Activated naive CD4-positive, alpha-beta T cell treated with anti-CD3 and anti-CD28 coated beads, Interleukin-2, amount 50 U/mL, for 16 hours (primary cell): ENCODE measurements at regions not wholly inside any gene's neighbourhood (a gene's known extent, or its start where the extent isn't known, plus 50 kb on each side); places are given as distances from the start of the nearest gene placed in this dataset.

Experiments
- DNase-seq: peaks from one replicate; pipeline ENCODE4 v3.0.0-alpha.2; 2020

DNA sequence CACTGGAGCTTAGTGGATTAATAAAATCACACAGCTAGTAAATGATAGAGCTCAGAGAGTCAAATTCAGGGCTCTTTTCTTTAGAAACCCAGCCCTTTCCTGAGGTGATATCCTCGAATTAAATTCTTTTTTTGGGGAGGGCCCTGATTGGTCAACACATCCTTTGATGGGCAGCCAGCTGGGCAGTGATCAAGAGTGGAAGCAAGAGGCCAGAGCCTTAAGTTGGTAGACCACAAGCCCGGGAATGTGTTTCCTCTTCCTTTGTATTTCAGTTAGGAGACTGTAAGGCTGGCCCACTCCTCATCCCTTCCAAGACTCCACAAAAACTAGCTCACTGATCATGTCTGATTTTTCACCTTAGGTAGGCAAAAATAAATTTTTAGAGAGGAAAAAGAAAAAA lies 640.5 kb downstream of the DHX35 start:
- no peak for DNase-seq

DNA sequence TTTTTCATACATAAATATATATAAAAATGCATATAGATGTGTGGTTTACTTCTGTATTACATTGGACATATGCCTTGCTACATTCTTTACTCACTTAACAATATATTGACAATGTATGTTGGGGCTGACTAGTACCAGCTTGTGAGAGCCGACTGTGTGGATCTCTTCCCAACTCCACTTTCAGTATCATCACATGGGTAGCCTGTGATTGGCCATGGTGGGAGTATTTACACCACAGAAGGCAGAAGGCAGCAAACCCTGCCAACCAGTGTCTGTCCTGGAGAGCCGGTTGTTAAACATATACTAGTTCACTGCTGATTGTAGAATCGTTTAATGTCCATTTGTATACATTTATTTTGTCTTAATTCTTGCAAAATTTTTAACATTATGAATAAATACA lies 638.7 kb downstream of the DHX35 start:
- DNase-seq, result no peak

DNA sequence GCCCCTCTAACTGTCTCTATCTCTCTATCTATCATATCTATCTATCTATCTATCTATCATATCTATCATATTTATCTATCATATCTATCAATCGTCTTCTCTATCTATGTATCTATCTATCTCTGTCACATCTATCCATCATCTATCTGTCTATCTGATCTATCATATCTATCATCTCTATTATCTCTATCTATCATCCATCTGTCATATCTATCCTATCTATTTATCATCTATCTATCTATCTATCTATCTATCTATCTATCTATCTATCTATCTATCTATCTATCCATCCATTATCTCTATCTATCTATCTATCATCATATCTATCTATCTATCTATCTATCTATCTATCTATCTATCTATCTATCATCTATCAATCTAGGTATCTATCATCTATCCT lies 638.0 kb downstream of the DHX35 start:
- DNase-seq, result no peak

DNA sequence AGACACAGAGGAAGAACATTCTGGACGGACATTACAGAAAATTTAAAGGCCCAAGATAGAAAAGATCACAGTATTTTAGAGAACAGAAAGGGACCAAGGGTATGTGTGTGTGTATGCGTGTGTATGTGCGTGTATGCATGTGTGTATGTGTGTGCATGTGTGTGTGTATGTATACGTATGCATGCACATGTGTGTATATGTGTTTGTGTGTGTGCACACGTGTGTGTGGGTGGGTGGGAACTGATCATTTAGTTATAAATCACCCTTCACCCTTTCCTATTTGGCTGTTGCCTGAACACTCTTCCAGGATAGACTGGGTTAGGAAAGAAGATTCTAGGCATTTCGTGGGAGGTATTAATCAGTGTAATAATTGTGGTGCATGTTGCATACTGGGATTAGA lies 634.4 kb downstream of the DHX35 start:
- DNase-seq, result no peak

DNA sequence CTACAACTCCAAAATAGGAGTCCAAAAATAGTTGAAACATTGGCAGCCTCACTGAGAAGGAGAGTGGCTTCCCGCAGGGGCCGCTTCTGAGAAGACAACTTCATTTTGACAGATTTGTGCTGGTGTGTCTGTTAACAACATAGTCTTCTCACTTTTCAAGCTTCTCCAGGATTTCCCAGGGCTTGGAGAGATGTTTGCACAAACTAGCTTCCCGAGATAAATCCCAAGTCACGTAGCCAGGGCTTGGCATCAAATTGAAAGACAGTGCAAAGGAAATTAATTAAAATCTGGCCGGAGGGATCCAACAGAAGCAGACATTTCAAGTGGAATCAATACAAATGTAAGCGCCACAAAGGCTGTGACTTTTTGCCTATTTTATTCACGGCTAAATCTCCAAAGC lies 630.2 kb downstream of the DHX35 start:
- no peak for DNase-seq

DNA sequence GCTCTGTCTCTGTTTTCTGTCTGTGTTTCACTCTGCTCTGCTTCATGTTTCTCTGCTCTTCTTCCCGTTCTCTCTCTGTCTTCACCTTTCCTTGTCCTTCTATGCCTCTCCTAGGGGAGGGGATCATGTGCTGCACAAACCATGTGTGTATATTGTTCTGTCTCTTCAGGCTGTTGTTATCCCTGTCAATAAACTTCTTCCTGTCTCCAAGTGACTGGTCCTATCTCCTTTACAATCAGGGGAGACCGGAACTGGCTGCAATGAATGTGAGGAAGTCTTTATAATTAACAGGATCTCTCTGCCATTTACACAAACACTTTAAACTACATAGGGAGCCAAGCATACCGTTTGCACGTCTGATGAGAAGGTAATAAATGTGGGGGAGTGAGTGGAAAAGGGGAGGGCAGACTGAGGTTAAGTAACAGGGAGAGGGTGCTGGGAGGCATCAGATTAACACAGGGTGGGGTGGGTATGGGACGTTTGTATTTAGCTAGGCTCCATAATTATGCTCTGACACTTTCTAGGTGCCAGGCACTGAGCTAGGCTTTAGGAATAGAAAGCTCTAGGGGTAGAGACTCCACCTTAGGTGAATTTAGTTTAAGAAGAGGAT lies 626.1 kb downstream of the DHX35 start:
- DNase-seq, result no peak

DNA sequence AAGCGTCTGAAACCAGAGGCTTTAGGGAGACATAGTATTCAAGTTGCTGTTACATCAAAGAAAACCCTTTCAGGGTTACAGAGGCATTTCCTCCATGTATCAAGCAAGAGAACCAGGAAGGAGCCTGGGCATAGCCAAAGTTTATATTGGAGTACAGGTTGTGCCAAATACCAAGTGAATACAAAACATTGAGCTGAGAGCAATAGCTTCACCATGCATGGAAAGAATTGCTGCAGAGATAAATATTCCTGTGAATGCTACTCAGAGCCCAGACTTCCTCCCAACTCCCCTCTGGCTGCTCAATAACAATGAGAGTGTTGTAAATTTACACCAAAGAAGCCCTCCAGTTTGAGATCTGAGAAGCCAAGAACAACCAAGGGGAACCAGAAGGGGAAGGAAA lies 618.9 kb downstream of the DHX35 start:
- DNase-seq, result no peak

DNA sequence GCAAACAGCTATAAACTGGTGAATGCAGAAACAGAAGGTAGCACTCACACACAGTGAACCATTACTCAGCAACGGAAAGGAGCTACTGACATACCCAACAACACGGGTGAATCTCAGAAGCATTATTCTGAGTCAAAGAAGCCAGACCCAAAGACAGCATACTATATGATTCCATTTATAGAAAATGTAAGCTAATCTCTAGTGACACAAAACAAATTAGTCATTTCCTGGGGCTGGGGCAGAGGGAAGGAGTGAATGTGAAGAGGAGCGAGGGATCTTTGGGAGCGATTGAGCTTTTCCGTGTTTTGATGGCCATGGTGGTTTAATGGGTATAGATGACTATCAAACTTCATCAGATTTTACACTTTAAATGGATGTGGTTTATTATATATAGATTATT lies 614.6 kb downstream of the DHX35 start:
- no peak for DNase-seq

DNA sequence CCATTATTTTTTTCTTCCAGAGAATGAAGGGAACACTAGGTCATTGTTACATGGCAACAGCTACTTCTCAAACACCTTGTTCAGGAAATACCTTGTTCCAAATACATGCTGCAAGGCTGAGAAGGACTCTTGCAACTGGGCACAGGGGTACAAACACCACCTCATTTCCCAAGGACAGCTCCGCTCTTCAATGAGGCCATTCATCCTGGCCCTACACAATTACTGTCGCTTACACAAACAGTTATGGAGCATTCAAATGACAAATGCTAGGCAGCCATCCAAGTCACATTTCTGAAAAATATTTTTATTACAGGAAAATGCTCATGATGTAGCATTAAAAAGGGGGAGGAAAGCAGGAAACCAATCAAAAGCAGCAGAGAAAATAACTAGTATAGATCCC lies 611.9 kb downstream of the DHX35 start:
- no peak for DNase-seq

DNA sequence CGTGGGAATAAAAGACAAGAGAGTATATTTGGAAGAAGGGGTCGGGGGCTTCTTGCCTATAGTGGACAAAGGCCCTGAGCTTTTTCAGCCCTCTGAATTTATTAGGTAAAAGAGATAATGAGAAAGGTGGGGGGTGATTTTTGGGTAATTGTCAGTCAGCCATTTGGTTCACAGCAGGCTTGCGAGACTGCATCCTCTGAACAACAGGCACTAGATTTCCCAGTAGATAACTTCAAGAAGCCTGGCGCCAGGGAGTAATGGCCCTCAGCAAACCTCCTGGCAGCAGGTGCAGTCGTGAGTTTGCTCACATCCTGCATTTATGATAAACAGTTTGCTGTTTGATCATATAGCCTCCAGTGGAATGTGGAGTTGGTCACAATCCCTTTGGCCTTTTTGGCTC lies 609.0 kb downstream of the DHX35 start:
- no peak for DNase-seq

DNA sequence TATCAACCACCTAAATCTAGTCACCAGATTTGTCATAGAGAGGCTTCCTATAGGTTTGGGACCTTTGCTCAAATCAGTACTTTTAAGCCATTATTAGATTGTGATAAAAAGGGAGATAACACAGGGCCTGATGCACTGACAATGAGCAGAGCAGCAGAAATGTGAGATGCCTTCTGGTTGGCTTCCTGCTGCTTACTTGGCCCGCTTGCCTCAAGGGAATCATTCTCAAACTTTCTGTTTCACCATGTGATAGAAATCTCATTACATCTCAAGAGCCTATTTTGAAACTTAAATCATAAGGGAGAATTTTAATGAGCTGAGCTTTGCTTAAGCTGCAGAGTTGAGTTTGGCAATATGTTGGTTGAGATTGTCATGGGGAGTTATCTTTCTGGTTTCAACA lies 606.0 kb downstream of the DHX35 start:
- DNase-seq, result no peak

DNA sequence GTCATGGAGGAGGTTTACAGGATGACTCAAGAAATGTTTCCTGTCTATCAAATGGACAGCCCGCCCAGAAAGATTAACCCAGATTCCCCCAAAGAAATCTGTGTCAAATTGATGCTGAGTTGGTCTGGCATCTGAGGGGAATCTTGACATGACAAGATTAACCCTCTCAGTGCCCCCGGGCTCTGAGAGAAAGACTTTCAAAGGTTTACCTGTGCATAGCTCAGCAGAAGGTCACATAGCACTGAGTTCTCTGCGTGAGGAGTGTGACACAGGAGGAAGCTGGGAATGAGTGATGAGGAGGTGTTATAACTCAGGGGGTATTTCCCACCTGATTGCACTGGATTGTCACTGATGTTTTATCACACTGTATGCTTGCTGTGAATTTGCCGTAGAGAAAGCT lies 601.2 kb downstream of the DHX35 start:
- no peak for DNase-seq

DNA sequence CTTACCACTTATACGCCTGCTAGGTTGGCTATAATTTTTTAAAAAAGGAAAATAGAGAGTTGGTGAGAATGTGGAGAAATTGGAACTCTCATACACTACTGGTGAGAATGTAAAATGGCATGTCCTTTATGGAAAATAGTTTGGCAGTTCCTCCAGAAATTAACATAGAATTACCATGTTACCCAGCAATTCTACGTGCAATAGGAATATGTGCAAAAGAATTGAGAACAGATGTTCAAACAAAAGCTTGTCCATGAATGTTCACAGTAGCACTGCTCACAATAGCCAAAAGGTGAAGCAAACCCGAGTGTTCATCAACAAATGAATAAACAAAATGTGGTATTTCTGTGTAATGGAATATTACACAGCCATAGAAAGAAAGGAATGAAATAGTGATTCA lies 592.2 kb downstream of the DHX35 start:
- DNase-seq, result no peak

DNA sequence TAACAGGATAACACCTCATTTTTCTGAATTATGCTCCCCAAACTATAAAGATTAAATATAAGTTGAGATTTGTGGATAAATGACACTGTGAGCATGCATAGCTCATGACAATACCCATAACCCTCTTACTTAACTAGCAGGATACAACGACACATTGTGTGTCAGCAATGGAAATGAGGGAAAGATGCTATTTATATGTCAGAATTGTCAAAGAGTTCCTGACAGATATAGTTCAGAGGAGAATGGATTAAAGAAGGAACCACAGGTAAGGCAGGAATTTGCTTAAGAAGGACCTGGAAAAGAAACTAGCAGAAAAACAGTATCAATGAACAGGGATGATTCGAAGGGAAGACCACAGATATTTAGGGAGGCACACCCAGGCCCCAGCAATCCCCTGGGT lies 591.0 kb downstream of the DHX35 start:
- DNase-seq, result no peak

DNA sequence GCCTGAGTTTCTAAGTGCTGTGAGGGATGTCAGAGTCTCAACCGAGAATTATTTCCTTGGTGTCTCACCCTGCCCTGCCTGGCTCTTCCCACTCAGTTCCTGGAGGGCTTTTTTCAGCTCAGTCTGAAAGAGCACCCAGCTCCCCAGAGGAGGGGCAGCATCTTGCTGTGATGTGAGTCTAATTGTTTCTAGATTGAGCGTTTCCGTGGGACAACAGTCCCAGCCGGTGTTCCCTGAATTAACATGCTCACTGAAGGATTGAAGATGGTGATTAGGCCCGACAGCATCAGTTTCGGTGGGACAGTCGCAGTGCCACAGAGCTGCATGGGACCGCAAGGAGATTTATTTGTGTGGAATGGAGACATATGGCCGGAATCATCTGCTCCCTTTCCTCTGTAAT lies 587.6 kb downstream of the DHX35 start:
- no peak for DNase-seq

DNA sequence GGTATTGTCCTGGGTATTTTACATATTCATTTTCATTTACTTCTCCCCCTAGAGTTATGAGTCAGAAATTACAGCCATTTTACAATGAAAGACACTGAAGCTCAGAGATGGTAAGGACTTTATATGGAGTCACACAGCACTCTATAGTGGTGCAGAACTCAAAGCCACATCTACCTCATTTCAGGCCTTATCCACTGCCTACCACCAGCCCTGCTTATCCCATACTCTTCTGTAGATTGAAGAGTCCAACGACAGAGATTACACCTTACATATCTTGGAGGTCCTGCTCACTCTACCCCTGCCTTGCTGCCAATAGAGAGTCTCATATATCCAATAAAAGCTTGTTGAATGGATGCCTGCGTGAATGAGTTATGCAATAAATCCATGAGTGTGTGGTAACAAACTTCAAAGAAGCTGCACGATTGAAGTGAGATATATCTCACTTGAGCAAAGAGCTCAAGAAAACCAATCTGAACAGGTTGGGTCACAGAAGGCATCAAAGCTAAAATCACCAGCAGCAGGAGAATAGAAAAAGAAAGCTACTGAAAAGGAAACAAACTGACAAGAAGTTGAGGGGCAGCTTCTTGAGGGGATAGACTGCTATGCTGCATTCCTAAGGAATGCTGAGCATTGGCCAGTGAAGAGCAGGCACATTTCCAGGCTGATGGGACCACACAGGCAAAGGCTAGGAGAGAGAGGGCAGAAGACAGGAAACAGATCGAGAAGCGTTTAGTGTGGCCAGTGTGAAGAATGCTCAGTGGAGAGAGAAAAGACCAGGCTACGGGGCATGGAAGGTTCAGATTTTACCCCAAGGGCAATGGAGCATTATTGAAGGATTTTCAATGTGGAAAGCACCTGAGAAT lies 585.6 kb downstream of the DHX35 start:
- no peak for DNase-seq

DNA sequence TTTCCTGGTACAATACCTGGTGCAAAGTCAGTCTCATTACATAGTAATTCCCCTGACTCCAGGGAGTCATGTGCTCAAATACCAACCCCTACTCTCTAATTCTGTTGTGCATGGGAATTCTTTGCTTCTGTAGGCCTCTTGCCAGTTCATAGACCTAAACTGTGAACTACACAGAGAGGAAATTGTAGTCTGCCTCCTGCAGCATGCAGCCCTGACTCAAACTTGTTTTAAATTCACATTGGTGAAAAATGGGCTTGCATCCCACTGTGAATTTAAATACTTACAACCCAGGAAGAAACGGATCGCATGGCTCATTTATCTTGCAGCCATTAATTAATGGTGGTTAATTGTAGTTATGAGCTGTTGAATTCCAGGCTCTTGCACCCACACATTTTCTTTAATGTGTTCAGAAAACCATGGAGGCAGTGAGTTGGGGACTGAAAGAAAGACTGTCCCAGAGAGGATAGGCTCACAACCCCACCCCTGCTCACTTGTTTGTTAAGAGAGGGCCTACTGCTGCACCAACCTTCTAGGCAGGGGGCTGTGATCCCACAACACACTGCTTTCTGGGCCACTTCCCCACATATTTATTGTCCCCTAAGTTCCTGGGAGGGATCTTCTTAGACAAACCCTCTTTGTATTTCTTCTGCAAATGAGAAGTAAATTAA lies 579.1 kb downstream of the DHX35 start:
- no peak for DNase-seq

DNA sequence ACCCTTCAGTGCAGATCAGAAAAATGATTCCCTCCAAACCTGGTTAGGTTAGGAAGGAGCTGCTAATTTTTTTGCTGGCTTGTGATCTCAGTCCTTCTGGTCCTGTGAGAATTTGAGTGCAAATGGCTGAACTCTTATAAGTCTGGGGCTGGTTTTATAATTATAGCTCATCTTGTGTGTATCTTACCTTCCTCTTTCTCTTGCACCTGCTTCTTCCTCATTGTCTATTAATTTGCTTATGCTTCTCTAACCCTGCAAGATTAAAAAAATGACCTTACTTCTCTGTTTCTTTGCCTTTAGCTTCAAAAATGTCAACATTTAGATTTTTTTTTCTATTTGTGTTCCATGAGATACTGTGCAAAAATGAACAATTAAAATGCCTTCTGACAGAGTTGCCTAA lies 576.2 kb downstream of the DHX35 start:
- DNase-seq, result no peak

DNA sequence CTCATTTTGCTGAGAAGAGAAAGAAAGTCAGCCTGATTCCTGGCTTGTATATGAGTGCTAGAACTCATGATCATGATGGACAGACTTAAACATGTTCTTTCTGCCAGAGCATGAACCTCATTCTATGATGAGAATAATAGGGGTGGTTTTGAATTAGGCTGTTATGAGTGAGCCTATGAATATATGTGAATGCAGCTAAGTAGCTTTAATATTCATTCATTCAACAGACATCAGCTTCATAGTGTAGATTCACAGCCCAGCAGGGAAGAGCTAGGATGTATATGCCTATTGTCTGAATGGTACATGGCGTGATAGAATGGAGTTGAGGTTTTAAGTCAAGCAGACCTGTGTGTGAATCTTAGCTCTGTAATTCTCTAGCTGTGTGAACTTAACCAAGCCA lies 573.2 kb downstream of the DHX35 start:
- no peak for DNase-seq

DNA sequence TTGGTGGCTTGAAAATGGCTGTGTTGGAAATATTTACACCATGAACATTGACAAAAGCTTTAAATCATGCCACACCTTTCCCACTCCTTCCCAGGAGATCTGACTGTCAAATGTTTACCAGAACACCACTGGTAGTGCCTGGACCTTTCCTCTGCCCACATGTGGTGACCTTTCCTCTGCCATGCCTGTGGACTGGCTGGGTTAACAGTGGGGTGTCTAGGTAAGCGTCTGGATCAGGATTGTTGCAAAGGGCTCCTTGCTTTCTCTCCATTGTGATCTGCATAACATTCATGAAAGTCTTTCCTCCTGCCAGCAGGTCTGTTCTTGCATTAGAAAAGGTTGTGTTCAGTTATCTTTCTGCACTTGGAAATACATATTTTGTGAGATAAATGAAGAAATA lies 572.7 kb downstream of the DHX35 start:
- no peak for DNase-seq

DNA sequence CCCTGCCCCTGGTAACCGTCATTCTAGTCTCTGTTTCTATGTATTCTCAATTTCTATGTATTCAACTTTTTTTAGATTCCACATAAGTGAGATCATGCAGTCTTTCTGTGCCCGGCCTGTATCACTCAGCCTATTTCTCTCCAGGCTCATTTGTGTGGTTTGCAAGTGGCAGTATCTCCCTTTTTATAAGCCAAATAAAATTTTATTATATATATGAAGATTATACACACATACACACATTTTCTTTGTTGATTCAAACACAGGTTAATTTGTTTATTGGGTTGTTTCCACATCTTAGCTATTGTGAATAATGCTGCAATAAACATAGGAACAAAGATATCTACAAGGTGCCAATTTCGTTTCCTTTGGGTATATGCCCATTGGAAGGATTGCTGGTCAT lies 571.7 kb downstream of the DHX35 start:
- DNase-seq, result no peak

DNA sequence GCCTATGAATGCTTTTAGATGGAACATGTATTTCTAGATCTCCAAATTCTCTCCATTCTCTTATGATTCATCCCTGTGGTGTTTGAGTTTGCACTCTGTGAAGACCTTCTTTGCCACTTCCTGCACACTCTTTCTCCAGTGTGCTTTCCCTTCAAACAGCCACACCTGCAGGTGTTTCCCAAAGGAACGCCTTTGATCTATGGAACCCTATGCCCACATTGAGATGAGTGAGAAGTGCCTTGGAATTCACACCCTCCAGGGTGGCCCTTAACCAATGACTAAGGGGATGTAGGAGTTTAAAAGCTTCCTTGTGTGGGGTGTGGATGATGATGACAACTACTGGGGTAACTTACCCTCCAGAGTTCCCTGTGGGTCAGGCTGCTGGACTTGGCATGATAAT lies 570.1 kb downstream of the DHX35 start:
- DNase-seq, result no peak

DNA sequence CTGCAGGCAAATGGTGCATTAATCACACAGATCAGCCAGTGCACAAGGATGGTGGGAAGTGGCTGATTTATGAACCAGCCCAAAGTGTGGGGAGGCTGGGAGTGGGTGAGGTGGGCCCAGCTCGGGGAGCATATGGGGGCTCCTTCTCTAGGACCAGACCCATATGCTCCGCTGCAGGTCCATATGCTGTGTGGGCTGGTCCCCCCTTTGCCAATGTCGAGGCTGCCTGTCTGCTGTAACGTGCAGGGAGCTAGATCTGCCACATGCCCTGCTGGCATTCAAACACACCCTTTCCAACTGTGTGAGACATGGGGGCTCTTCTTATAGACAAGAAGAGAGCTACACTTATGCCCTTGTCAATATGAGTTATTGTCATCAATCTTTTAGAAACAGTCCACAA lies 566.3 kb downstream of the DHX35 start:
- DNase-seq, result no peak

DNA sequence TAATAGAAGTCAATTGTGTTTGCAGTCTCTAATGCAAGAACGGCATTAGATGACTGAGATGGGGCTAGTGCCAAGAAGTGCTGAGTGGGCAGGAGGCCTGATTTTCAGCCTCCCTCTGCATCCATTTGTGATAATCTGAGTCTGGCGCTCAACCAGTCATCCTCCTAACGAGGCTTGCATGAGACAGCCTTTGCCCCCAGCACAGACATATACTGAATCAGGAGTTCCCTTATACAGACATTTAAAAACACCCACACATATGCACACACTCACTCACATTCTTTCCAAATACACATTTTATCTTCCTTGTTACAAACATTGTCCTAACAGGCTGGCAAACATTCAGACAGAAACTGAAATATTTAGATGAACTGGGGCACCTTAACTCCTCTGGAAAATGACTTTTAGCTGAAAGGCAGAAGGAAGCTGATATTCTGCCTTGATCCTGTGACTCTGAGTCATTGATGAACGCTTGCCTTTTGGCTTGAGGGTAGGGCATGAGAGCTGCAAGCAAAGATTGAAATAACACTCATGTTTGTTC lies 562.3 kb downstream of the DHX35 start:
- DNase-seq, result no peak
